RKO (cell line): ENCODE measurements at regions not wholly inside any gene's neighbourhood (a gene's known extent, or its start where the extent isn't known, plus 50 kb on each side); places are given as distances from the start of the nearest gene placed in this dataset.

Experiments used
- DNase-seq: peaks from one replicate; pipeline ENCODE4 v3.0.0-alpha.2; 2016; ENCODE audit warnings: low spot score

- DNase-seq: no peak
Observed at GRCh38 chr18:51848702-51849101, 491.3 kb upstream of the DCC start.

- no peak for DNase-seq
Observed at GRCh38 chr18:51852681-51853080, 487.3 kb upstream of the DCC start.

- DNase-seq: no peak
Observed at GRCh38 chr18:51857989-51858388, 482.0 kb upstream of the DCC start.

- no peak for DNase-seq
Observed at GRCh38 chr18:51861046-51861445, 479.0 kb upstream of the DCC start.

- no peak for DNase-seq
Observed at GRCh38 chr18:51862051-51862715, 477.8 kb upstream of the DCC start.

- no peak for DNase-seq
Observed at GRCh38 chr18:51864219-51864965, 475.6 kb upstream of the DCC start.

GRCh38 chr18:51865538-51865937 lies 474.5 kb upstream of the DCC start:
- DNase-seq: no peak

- peak; percentile 21 for DNase-seq
Observed at GRCh38 chr18:51867767-51868166, 472.2 kb upstream of the DCC start.

GRCh38 chr18:51878724-51879123 lies 461.3 kb upstream of the DCC start:
- no peak for DNase-seq

- no peak for DNase-seq
Observed at GRCh38 chr18:51879329-51879728, 460.7 kb upstream of the DCC start.

- no peak for DNase-seq
Observed at GRCh38 chr18:51881394-51881793, 458.6 kb upstream of the DCC start.

- DNase-seq: no peak
Observed at GRCh38 chr18:51884039-51884438, 456.0 kb upstream of the DCC start.

GRCh38 chr18:51890762-51891161 lies 449.2 kb upstream of the DCC start:
- peak; percentile 34 for DNase-seq

- DNase-seq: no peak
Observed at GRCh38 chr18:51891876-51892275, 448.1 kb upstream of the DCC start.

- DNase-seq: peak; percentile 0
Observed at GRCh38 chr18:51897884-51898283, 442.1 kb upstream of the DCC start.

GRCh38 chr18:51907687-51908597 lies 432.1 kb upstream of the DCC start:
- DNase-seq: no peak

- DNase-seq: no peak
Observed at GRCh38 chr18:51908598-51908944, 431.4 kb upstream of the DCC start.

- DNase-seq: no peak
Observed at GRCh38 chr18:51911584-51911983, 428.4 kb upstream of the DCC start.

GRCh38 chr18:51912381-51912780 lies 427.6 kb upstream of the DCC start:
- no peak for DNase-seq

GRCh38 chr18:51915176-51915575 lies 424.8 kb upstream of the DCC start:
- no peak for DNase-seq

- no peak for DNase-seq
Observed at GRCh38 chr18:51921862-51922261, 418.1 kb upstream of the DCC start.

- DNase-seq: no peak
Observed at GRCh38 chr18:51933903-51934302, 406.1 kb upstream of the DCC start.

GRCh38 chr18:51936115-51936514 lies 403.9 kb upstream of the DCC start:
- no peak for DNase-seq
